ENCODE measurements at regions not wholly inside any gene's neighbourhood (a gene's known extent, or its start where the extent isn't known, plus 50 kb on each side); places are given as distances from the start of the nearest gene placed in this dataset.

- peaks cover 9% of the 10 kb centered on the region for H3F3A ChIP-seq (ENCODE audit: insufficient read depth, low read length, poor library complexity, severe bottlenecking)
- H3K4me2 ChIP-seq (ENCODE audit: low read length) = no peak overlapping the region
- peak overlapping the region; percentile 69 for H3K27ac ChIP-seq (ENCODE audit: low read length)
- H3K27me3 ChIP-seq (ENCODE audit: insufficient read depth, low read depth, low read length) = no peaks in the 10 kb centered on the region
- H3K9ac ChIP-seq (ENCODE audit: low read length) = peak overlapping the region; percentile 36
- no peak for TF ChIP-seq RAD21 (conservative IDR thresholded peaks at IDR 0.05)
- no peak for TF ChIP-seq CTCF (IDR thresholded peaks at IDR 0.05; ENCODE audit: poor library complexity, severe bottlenecking)
- TF ChIP-seq MXI1 (conservative IDR thresholded peaks at IDR 0.05; ENCODE audit: poor library complexity, severe bottlenecking) = no peak
- H4K20me1 ChIP-seq (ENCODE audit: insufficient read depth) = no peaks in the 10 kb centered on the region
- no peak overlapping the region for H2AFZ ChIP-seq (ENCODE audit: low read depth, low read length)
- no peaks in the 10 kb centered on the region for H3K36me3 ChIP-seq (ENCODE audit: insufficient read depth, low read length)
- no peaks in the 10 kb centered on the region for H3K79me2 ChIP-seq (replicated peaks; ENCODE audit: insufficient read depth, low read length)
- H3K9me2 ChIP-seq (ENCODE audit: insufficient read depth, low read length) = no peaks in the 10 kb centered on the region
- H3K9me3 ChIP-seq (ENCODE audit: low read length) = no peaks in the 10 kb centered on the region
- H3K4me3 ChIP-seq (ENCODE audit: low read length) = no peak overlapping the region
These were observed 218.5 kb downstream of the PHLDA1 start for GRCh38 chr12:75813072-75813471.

GRCh38 chr12:75812271-75813018 is 219.1 kb downstream of the PHLDA1 start:
- Histone ChIP-seq H2AFZ (ENCODE audit: low read depth, low read length) (no peak overlapping the region), H3K27me3 (ENCODE audit: insufficient read depth, low read depth, low read length) (no peaks in the 10 kb centered on the region), H3K9me3 (ENCODE audit: low read length) (no peaks in the 10 kb centered on the region), H3K9me2 (ENCODE audit: insufficient read depth, low read length) (no peaks in the 10 kb centered on the region), H3F3A (ENCODE audit: insufficient read depth, low read length, poor library complexity, severe bottlenecking) (peaks cover 9% of the 10 kb centered on the region), H3K4me2 (ENCODE audit: low read length) (peak overlapping the region; percentile 17), H3K79me2 (replicated peaks; ENCODE audit: insufficient read depth, low read length) (no peaks in the 10 kb centered on the region), H4K20me1 (ENCODE audit: insufficient read depth) (no peaks in the 10 kb centered on the region), H3K36me3 (ENCODE audit: insufficient read depth, low read length) (no peaks in the 10 kb centered on the region), H3K9ac (ENCODE audit: low read length) (peak overlapping the region; percentile 36), H3K27ac (ENCODE audit: low read length) (peak overlapping the region; percentile 69), H3K4me3 (ENCODE audit: low read length) (peak overlapping the region; percentile 41)
- TF ChIP-seq REST (IDR thresholded peaks at IDR 0.05; ENCODE audit: borderline replicate concordance) (no peak), EP300 (conservative IDR thresholded peaks at IDR 0.05; ENCODE audit: poor library complexity, severe bottlenecking) (peak; percentile 22), RAD21 (conservative IDR thresholded peaks at IDR 0.05) (peak; percentile 21), SMC3 (conservative IDR thresholded peaks at IDR 0.05; ENCODE audit: poor library complexity) (peak; percentile 35)

- peak overlapping the region; percentile 5 for H2AFZ ChIP-seq (ENCODE audit: low read depth, low read length)
- peaks cover 3% of the 10 kb centered on the region for H3F3A ChIP-seq (ENCODE audit: insufficient read depth, low read length, poor library complexity, severe bottlenecking)
- no peak overlapping the region for H3K4me2 ChIP-seq (ENCODE audit: low read length)
- no peaks in the 10 kb centered on the region for H3K79me2 ChIP-seq (replicated peaks; ENCODE audit: insufficient read depth, low read length)
- H3K9me3 ChIP-seq (ENCODE audit: low read length) = no peaks in the 10 kb centered on the region
- no peak overlapping the region for H3K9ac ChIP-seq (ENCODE audit: low read length)
- TF ChIP-seq MXI1 (conservative IDR thresholded peaks at IDR 0.05; ENCODE audit: poor library complexity, severe bottlenecking) = no peak
- no peak for TF ChIP-seq EZH2 (IDR thresholded peaks at IDR 0.05; ENCODE audit: borderline replicate concordance, insufficient read depth, low read length, poor library complexity, severe bottlenecking)
- no peak for TF ChIP-seq SMC3 (conservative IDR thresholded peaks at IDR 0.05; ENCODE audit: poor library complexity)
- TF ChIP-seq REST (IDR thresholded peaks at IDR 0.05; ENCODE audit: borderline replicate concordance) = no peak
- TF ChIP-seq RAD21 (conservative IDR thresholded peaks at IDR 0.05) = no peak
- no peaks in the 10 kb centered on the region for H3K9me2 ChIP-seq (ENCODE audit: insufficient read depth, low read length)
- no peaks in the 10 kb centered on the region for H3K27me3 ChIP-seq (ENCODE audit: insufficient read depth, low read depth, low read length)
- H4K20me1 ChIP-seq (ENCODE audit: insufficient read depth) = no peaks in the 10 kb centered on the region
- no peaks in the 10 kb centered on the region for H3K36me3 ChIP-seq (ENCODE audit: insufficient read depth, low read length)
- H3K4me3 ChIP-seq (ENCODE audit: low read length) = no peak overlapping the region
- no peak overlapping the region for H3K27ac ChIP-seq (ENCODE audit: low read length)
These were observed 221.8 kb downstream of the PHLDA1 start for GRCh38 chr12:75809746-75810145.

All from neural cell (in vitro differentiated cells).